ELF-1 (cell line): ENCODE measurements at regions not wholly inside any gene's neighbourhood (a gene's known extent, or its start where the extent isn't known, plus 50 kb on each side); places are given as distances from the start of the nearest gene placed in this dataset.

ENCODE experiments used
- DNase-seq: peaks from one replicate; pipeline ENCODE4 v3.0.0-alpha.2; 2016; ENCODE audit warnings: low read depth, low spot score

DNA sequence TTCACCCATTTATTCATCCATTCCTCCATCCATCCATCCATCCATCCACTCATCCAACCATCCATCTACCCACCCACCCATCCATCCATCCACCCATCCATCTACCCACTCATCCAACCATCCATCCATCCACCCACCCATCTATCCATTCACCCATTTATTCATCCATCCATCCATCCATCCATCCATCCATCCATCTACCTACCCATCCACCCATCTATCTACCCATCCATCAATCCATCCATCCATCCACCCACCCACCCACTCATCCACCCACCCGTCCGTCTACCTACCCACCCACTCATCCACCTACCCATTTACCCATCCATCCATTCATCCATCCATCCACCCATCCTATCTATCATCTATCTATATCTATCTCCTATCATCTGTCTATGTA lies 169.4 kb upstream of the SHH start:
- DNase-seq = no peak

DNA sequence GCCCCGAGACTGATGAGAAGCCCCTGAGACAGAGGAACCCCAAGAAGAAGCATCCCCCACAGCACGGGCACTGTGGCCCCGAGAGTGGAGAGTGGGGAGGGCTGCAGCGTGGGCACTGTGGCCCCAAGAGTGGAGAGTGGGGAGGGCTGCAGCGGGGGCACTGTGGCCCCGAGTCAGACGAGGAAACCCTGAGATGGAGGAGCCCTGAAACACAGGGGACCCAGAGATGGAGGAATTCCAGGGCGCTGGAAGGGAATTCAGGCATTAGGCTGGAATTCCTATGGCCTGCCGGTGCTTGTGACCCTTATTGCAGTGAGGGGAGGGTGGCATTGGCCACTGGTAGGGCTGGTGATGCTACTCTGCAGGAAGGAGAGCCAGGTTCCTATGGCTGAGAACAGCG lies 168.6 kb upstream of the SHH start:
- DNase-seq = no peak

DNA sequence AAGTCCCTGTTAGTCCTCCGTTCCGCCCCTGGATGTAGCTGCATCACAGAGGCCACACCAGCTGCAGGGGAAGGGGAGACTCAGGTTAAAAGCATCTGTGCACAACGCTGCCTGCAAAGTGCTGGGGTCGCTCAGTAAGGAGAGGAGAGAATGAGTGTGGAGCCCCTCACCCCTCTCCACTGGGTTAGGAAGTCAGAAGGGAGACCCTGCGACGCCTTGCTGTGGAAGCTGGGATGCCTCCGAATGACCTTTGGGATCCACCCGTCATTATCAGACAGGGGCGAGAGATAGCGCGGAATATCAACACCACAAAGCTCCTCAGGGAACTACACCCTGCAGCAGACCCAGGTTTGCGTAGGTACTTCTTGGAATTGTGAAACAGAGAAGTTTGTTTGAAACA lies 167.7 kb upstream of the SHH start:
- no peak for DNase-seq

DNA sequence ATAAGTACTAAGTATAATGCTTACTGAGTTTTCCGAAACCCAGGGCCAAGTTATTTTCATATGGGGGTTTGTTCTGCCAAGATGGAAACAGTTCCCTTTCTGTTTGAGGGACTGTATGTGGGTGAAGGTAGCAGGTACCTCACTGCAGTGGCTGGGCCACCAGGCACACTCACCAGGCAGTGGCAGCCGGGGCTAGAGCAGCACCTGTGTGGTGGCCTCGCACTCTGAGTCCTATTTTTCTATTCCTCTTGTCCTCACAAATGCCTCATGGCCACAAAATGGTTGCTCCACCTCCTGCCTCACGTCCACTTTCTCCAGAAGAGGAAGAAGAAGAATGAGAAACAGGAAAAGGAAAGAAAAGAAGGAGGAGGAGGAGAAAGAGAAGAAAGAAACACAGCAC lies 167.3 kb upstream of the SHH start:
- DNase-seq = no peak

- no peak for DNase-seq
Observed at GRCh38 chr7:155975490-155975889, 163.2 kb upstream of the SHH start.

DNA sequence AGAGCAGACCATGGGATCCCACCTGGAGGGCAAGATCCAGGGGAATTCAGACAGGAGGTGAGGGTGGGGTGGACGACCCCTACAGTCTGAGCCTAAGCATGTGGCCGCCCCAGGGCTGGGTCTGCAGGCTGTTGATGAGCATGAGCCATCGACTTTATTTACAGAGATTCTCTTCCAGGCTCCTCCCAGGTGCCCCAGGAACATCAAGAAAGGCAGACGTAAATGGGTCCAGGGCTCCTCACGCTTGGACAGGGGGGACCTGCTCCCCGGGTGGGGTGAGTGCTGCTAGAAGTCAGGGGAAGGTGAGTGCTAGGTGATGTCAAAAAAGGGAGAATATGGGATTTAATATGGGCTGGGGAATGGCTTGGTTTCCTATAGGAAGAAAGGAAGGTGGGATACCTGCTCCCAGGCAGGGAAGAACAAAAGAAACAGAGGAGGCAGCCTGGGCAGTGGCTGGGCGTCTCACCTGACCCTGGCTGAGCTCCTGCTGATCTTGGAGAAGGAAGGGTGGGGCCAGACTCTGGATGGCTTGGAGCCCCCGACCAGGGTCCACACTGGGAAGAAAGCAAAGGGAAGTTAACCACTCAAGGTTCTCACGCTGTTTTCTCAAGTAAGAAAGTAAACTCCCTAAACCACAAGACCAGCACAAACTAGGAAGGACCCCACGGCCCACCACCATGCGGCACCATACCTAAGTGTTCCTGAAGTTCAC lies 162.1 kb upstream of the SHH start:
- DNase-seq = no peak

DNA sequence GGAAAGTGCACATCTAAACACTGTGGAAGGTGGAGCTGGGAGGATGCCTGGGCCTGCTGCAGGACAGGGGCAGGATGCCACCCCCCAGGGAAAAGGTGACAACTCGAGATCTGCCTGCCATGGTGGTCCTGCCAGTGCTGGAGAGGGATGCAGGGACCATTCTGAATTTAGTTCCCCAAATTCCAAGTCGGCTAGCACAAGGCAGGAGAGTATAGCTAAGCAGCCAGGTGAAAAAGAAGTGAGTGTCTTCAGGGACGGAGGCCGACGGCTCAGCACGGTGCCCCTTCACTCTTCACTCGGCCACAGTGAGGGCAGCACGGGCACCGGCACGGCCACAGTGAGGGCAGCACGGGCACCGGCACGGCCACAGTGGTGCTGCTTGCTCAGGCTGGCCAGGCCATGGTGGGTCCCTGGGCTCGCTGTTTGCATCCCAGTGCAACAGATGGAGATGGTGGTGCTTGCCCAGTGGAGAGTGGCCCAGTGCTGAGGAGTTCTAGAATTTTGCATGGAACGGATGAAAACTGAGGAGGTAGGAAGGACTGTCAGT lies 161.3 kb upstream of the SHH start:
- no peak for DNase-seq

DNA sequence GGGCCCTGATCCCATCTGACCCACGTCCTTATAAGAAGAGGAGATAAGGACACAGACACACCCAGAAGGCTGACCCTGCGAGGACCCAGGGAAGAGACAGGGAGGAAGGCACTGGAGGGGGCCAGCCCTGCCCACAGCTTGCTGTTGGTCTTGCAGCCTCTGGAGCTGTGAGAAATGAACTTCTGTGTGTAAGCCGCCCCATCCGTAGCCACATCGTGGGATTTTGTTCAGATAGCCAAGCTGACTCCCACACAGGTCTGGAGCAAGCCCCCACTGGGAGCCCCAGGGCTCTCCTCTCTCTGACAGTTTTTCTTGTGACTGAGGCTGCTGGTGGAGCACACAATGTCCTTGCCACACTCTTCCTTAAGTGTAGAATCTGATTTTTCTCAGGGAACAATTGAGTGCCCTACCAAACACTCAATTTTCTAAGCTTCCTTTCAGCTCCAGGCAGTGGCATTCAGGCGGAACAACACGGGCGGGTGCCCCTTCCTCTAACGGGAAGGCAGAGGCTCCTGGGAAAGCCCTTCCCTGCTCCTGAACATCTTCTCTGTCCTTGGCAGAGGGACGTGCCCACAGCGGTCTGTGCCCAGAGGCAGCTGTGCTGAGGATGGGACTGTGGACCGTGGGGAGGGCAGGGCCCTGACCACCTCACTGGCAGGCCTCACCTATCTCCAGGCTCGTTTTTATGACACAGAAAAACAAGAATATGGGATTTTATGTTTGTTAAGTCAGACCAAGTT lies 160.6 kb upstream of the SHH start:
- DNase-seq = no peak

DNA sequence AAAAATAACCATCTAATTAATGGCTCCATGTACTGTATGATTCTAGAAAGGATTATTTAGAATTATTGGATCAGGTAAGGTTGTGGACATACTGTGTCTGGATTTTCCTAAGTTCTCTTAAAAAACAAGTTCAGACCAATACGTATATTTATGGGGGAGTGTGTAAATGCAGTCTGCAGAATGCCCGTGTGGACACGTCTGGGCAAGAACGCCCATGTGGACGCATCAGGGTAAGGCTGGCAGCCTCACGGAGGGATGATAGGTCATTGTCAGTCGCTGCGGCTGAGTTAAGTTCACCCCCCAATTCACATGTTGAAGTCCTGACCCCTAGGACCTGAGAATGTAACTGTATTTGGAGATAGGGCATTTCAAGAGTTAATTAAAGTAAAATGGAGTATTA lies 160.0 kb upstream of the SHH start:
- no peak for DNase-seq

GRCh38 chr7:155971180-155971770 lies 159.0 kb upstream of the SHH start:
- no peak for DNase-seq

DNA sequence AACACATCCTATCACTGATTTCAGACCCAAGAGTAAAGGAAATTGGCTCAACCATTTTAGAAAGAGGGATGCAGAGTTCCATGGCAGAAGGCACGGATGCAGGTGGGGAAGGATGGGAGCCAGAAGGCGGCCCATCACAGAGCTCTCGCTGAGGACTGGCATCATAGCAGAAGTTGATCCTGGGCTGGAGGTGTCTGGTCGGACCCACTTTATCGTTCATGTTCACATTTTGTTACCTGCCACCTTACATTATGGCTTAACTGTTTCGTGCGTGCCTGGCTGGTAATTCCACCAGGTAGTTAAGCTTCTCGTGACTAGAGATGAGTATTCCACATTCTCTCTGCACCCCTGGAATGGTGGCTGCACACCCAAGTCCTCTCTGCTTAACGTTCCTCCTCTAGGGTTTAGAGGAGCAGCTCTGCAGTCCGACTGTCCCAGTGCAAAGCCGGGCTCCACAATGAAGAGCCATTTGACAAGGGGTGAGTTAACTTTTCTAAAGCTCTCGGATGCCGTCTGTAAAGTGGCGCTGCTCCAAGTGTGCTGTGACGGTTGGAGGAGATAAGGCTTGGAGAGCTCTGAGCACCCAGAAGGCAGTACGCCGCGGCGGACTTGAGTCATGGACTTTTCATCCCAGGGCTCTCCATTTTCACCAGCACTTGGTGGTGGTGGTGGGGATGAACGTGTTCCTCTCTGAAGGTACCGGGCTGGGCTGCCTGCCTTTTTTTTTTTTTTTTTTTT lies 157.1 kb upstream of the SHH start:
- no peak for DNase-seq

- DNase-seq = no peak
Observed at GRCh38 chr7:155965010-155965409, 152.7 kb upstream of the SHH start.

DNA sequence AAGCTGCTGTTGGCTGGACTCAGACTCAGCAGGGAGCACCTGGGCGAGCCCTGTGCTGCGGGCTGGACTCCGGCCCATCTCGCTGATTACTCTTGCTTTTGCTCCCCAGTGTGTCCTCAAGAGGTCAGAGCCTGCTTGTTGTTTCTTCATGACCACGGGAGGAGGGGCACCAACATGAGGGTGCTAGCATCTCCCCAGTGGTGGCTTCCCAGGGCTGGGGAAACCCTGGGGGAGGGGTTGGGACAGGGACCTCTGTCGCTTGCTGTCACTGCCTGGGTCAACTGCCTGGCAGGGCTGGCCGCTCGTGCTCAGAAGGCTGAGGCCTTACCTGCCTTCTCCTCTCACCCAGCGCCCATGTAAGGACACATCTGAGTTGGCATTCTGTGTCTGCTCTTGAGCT lies 152.3 kb upstream of the SHH start:
- no peak for DNase-seq

DNA sequence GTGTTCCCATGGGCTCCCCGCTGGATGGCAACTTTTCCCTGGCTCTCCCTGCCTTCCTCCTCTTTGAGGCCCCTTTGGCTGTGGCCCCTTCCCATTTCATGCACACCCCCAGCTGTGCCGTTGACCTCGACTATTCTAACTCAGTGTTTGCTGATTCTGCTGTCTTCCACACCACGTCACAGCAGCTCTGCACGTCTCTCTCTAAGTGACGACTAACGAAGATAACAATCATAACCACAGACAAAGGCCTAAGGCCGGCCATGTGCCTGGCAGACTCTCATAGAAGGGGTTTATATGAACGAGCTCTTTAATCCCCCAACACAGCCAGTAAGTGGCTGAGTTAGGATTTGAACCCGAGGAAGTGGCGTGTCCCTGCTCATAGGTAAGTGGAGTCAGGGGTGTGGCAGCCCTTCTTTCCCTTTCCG lies 151.5 kb upstream of the SHH start:
- no peak for DNase-seq

- DNase-seq = no peak
Observed at GRCh38 chr7:155963356-155963755, 151.1 kb upstream of the SHH start.

- DNase-seq = no peak
Observed at GRCh38 chr7:155962968-155963300, 150.7 kb upstream of the SHH start.

- DNase-seq = no peak
Observed at GRCh38 chr7:155962191-155962967, 150.1 kb upstream of the SHH start.

- DNase-seq = no peak
Observed at GRCh38 chr7:155961241-155962190, 149.3 kb upstream of the SHH start.

- no peak for DNase-seq
Observed at GRCh38 chr7:155959894-155960293, 147.6 kb upstream of the SHH start.

DNA sequence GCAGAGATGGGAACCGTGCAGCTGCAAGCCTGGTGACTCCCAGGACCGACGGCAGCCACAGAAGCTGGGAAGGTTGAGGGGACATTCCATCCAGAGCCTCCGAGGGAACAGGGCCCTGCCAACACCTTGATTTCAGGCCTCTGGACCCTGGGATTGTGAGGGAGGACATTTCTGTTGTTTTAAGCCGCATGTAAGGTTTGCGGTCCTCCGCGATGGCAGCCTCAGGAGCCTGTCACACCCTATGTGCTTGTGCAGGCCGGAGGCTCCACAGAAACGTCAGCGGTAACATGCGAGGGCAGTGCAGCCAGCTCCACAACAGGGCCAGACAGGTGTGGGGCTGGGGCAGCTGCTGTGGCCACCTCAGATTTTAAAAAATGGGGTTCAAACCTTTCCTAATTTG lies 144.7 kb upstream of the SHH start:
- no peak for DNase-seq

DNA sequence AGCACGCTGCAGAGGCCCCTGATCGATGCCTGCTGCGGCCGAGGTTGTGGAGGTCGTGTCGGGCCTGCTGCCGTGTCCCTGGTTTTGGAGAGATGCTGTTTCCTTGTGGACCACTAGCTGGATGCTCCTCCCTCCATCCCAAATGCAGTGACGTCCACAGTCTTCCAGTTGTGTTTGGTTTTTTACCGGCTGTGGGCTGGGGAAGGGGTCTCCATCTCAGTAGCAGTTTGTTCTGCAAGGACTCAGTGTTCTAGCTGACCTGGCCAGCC lies 143.0 kb upstream of the SHH start:
- DNase-seq = no peak
